ENCODE measurements at regions not wholly inside any gene's neighbourhood (a gene's known extent, or its start where the extent isn't known, plus 50 kb on each side); places are given as distances from the start of the nearest gene placed in this dataset.

GRCh38 chr3:63050548-63051177 lies 175.4 kb upstream of the CADPS start:
- H3K4me1 Mint-ChIP-seq: peaks cover 27% of the 10 kb centered on the region
- no peaks in the 10 kb centered on the region for H3K27me3 Mint-ChIP-seq (ENCODE audit: low read depth)
- H3K4me3 Mint-ChIP-seq: no peak overlapping the region
- no peak overlapping the region for H3K27ac Mint-ChIP-seq
- ChIA-PET POLR2A (interaction anchor here (0.9 kb wide), 1 partner anchor 8 kb away, joined by 3 read pairs; no protein-coding TSS in a partner anchor), CTCF (no interaction called here)
- H3K36me3 Mint-ChIP-seq: no peaks in the 10 kb centered on the region
- H3K9me3 Mint-ChIP-seq: no peaks in the 10 kb centered on the region
- no peak for DNase-seq (ENCODE audit: low spot score)
- TF ChIP-seq CREM (CRISPR knock-in tag; IDR thresholded peaks at IDR 0.05) (no peak), SMAD3 (CRISPR knock-in tag; IDR thresholded peaks at IDR 0.05; ENCODE audit: borderline replicate concordance) (no peak), TCF7 (CRISPR knock-in tag; IDR thresholded peaks at IDR 0.05; ENCODE audit: low read depth) (no peak), RORB (CRISPR knock-in tag; IDR thresholded peaks at IDR 0.05) (no peak)
- no peak for ATAC-seq

DNA sequence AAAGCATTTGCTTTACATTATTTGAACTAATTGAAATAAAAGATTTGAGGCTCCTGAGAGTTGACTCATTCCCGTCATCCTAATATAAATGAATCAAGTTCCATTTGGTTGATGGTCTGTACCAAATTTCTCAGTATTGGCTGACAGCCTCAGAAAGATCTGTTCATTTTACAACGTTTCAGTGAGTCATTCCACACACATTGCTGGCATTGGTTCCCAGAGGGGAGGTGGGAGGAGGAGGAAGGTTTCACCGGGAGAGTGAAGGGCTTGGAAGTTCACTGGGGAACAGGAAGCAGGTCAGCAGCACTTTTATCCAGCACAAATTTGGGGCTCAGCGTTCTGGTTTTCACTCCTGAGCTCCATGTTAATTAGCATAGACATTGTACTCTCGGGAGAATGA lies 176.7 kb upstream of the CADPS start:
- no peak for TF ChIP-seq HMGXB4 (CRISPR knock-in tag; IDR thresholded peaks at IDR 0.05)
- no peak for TF ChIP-seq ZBTB21 (CRISPR knock-in tag; IDR thresholded peaks at IDR 0.05; ENCODE audit: borderline replicate concordance)
- no peak for TF ChIP-seq TP53 (CRISPR knock-in tag; IDR thresholded peaks at IDR 0.05)
- TF ChIP-seq ZNF263 (CRISPR knock-in tag; IDR thresholded peaks at IDR 0.05; ENCODE audit: low read depth): no peak
- no peak for TF ChIP-seq ESRRA (CRISPR knock-in tag; IDR thresholded peaks at IDR 0.05; ENCODE audit: borderline replicate concordance)
- no peak for TF ChIP-seq MYBL2 (CRISPR knock-in tag; IDR thresholded peaks at IDR 0.05)
- TF ChIP-seq, protein P1, sequence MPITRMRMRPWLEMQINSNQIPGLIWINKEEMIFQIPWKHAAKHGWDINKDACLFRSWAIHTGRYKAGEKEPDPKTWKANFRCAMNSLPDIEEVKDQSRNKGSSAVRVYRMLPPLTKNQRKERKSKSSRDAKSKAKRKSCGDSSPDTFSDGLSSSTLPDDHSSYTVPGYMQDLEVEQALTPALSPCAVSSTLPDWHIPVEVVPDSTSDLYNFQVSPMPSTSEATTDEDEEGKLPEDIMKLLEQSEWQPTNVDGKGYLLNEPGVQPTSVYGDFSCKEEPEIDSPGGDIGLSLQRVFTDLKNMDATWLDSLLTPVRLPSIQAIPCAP (CRISPR knock-in tag; IDR thresholded peaks at IDR 0.05): no peak
- no peaks in the 10 kb centered on the region for H3K27me3 Mint-ChIP-seq (ENCODE audit: low read depth)
- ATAC-seq (peak; percentile 73), DNase-seq (ENCODE audit: low spot score) (peak; percentile 17)
- ChIA-PET CTCF (interaction anchor here (1.1 to 1.5 kb wide), 2 partner anchors 36 to 178 kb away, joined by 3 to 5 read pairs; no protein-coding TSS in a partner anchor), POLR2A (no interaction called here)
- H3K9me3 Mint-ChIP-seq: no peaks in the 10 kb centered on the region
- peaks cover 16% of the 10 kb centered on the region for H3K4me1 Mint-ChIP-seq
- no peaks in the 10 kb centered on the region for H3K36me3 Mint-ChIP-seq
- peak overlapping the region; percentile 92 for H3K27ac Mint-ChIP-seq
- H3K4me3 Mint-ChIP-seq: no peak overlapping the region

DNA sequence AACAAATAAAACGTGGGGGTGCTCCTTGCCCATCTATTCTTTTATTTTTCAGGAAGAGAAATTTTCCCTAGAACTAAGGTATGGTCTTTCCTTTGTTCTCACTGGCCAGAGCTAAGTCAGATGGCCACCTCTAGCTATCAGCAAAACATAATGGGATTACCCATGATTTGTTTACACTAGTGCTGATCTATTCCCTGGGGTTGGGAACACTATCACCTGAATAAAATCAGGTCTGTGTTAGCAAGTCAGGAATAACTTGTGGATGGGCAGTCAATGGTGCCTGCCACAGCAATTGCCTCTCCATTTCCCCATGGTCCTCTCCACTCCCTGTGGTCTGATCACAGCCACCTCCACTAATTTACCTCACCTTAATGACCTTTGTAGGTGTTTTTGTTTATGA lies 181.7 kb upstream of the CADPS start:
- Mint-ChIP-seq H3K27ac (peak overlapping the region; percentile 88), H3K4me3 (no peak overlapping the region), H3K4me1 (peaks cover 15% of the 10 kb centered on the region), H3K27me3 (ENCODE audit: low read depth) (no peaks in the 10 kb centered on the region), H3K36me3 (no peaks in the 10 kb centered on the region), H3K9me3 (no peaks in the 10 kb centered on the region)
- ChIA-PET CTCF (interaction anchor here (0.6 to 1.1 kb wide), 2 partner anchors 42 to 183 kb away, joined by 3 read pairs; no protein-coding TSS in a partner anchor), POLR2A (interaction anchor here (0.7 kb wide), 2 partner anchors 346 to 354 kb away, joined by 3 to 4 read pairs; no protein-coding TSS in a partner anchor)
- no peak for ATAC-seq
- no peak for DNase-seq (ENCODE audit: low spot score)
- TF ChIP-seq, protein P2, sequence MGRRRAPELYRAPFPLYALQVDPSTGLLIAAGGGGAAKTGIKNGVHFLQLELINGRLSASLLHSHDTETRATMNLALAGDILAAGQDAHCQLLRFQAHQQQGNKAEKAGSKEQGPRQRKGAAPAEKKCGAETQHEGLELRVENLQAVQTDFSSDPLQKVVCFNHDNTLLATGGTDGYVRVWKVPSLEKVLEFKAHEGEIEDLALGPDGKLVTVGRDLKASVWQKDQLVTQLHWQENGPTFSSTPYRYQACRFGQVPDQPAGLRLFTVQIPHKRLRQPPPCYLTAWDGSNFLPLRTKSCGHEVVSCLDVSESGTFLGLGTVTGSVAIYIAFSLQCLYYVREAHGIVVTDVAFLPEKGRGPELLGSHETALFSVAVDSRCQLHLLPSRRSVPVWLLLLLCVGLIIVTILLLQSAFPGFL (CRISPR knock-in tag; IDR thresholded peaks at IDR 0.05; ENCODE audit: borderline replicate concordance): no peak
- no peak for TF ChIP-seq CREM (CRISPR knock-in tag; IDR thresholded peaks at IDR 0.05)
- TF ChIP-seq IRF2 (CRISPR knock-in tag; IDR thresholded peaks at IDR 0.05; ENCODE audit: borderline replicate concordance, low read depth): no peak
- TF ChIP-seq GTF2I (CRISPR knock-in tag; conservative IDR thresholded peaks at IDR 0.05): no peak
- TF ChIP-seq, protein P1 (CRISPR knock-in tag; IDR thresholded peaks at IDR 0.05): no peak
- TF ChIP-seq CTCF (IDR thresholded peaks at IDR 0.05): no peak
- no peak for TF ChIP-seq ZNF416 (CRISPR knock-in tag; IDR thresholded peaks at IDR 0.05)
- TF ChIP-seq ZNF138 (CRISPR knock-in tag; conservative IDR thresholded peaks at IDR 0.05): no peak
- TF ChIP-seq, protein P3, sequence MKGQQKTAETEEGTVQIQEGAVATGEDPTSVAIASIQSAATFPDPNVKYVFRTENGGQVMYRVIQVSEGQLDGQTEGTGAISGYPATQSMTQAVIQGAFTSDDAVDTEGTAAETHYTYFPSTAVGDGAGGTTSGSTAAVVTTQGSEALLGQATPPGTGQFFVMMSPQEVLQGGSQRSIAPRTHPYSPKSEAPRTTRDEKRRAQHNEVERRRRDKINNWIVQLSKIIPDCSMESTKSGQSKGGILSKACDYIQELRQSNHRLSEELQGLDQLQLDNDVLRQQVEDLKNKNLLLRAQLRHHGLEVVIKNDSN (CRISPR knock-in tag; IDR thresholded peaks at IDR 0.05): no peak
- TF ChIP-seq ZNF232 (CRISPR knock-in tag; IDR thresholded peaks at IDR 0.05): no peak
- no peak for TF ChIP-seq TEAD4 (CRISPR knock-in tag; IDR thresholded peaks at IDR 0.05)
- TF ChIP-seq HMGXB4 (CRISPR knock-in tag; IDR thresholded peaks at IDR 0.05): no peak
